ENCODE measurements at regions not wholly inside any gene's neighbourhood (a gene's known extent, or its start where the extent isn't known, plus 50 kb on each side); places are given as distances from the start of the nearest gene placed in this dataset.

GRCh38 chr19:31506102-31506501 lies 156.9 kb upstream of the TSHZ3 start:
- Histone ChIP-seq H3K36me3 (replicated peaks in 1 of 2; ENCODE audit: control insufficient read depth in 1 of 2, insufficient read depth in 2 of 2, low read length in 1 of 2) (no peaks in the 10 kb centered on the region), H3K27me3 (ENCODE audit: insufficient read depth) (no peaks in the 10 kb centered on the region), H3K9me3 (no peaks in the 10 kb centered on the region), H3K4me3 (ENCODE audit: low read depth in 2 of 2, low read length in 1 of 2) (no peak overlapping the region), H2AFZ (ENCODE audit: low read depth) (no peak overlapping the region), H3K9ac (no peak overlapping the region), H3K4me1 (ENCODE audit: control insufficient read depth in 1 of 2, insufficient read depth in 2 of 2, low read depth in 1 of 2, low read length in 1 of 2) (no peaks in the 10 kb centered on the region), H4K20me1 (ENCODE audit: insufficient read depth) (no peaks in the 10 kb centered on the region), H3K27ac (ENCODE audit: low read depth in 2 of 2, low read length in 1 of 2) (no peak overlapping the region), H3K4me2 (no peak overlapping the region), H3F3A (replicated peaks; ENCODE audit: insufficient read depth) (no peaks in the 10 kb centered on the region), H3K79me2 (ENCODE audit: insufficient read depth) (no peaks in the 10 kb centered on the region), H3K9me2 (no peaks in the 10 kb centered on the region)
- CTCF ChIA-PET: no interaction called here
- WGBS (ENCODE audit: low lambda C conversion rate): 15% methylated on average over 8 of the region's 8 CpGs
- POLR2A ChIA-PET: no interaction called here
- TF ChIP-seq MXI1 (IDR thresholded peaks at IDR 0.05; ENCODE audit: low read depth, low read length): no peak
- TF ChIP-seq CHD2 (IDR thresholded peaks at IDR 0.05; ENCODE audit: low read length, partially characterized antibody): no peak
- no peak for TF ChIP-seq POLR2AphosphoS5 (IDR thresholded peaks at IDR 0.05; ENCODE audit: low read depth, low read length)
- TF ChIP-seq, protein P1, sequence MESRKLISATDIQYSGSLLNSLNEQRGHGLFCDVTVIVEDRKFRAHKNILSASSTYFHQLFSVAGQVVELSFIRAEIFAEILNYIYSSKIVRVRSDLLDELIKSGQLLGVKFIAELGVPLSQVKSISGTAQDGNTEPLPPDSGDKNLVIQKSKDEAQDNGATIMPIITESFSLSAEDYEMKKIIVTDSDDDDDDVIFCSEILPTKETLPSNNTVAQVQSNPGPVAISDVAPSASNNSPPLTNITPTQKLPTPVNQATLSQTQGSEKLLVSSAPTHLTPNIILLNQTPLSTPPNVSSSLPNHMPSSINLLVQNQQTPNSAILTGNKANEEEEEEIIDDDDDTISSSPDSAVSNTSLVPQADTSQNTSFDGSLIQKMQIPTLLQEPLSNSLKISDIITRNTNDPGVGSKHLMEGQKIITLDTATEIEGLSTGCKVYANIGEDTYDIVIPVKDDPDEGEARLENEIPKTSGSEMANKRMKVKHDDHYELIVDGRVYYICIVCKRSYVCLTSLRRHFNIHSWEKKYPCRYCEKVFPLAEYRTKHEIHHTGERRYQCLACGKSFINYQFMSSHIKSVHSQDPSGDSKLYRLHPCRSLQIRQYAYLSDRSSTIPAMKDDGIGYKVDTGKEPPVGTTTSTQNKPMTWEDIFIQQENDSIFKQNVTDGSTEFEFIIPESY (IDR thresholded peaks at IDR 0.05; ENCODE audit: borderline replicate concordance, low read depth): no peak
- TF ChIP-seq NFIC (IDR thresholded peaks at IDR 0.05; ENCODE audit: borderline replicate concordance): no peak
- TF ChIP-seq EZH2phosphoT487 (IDR thresholded peaks at IDR 0.05; ENCODE audit: borderline replicate concordance, low read depth): no peak
- TF ChIP-seq FOXJ3 (CRISPR knock-in tag; IDR thresholded peaks at IDR 0.05): no peak
- no peak for TF ChIP-seq GABPA (IDR thresholded peaks at IDR 0.05; ENCODE audit: low read depth)
- no peak for DNase-seq

DNA sequence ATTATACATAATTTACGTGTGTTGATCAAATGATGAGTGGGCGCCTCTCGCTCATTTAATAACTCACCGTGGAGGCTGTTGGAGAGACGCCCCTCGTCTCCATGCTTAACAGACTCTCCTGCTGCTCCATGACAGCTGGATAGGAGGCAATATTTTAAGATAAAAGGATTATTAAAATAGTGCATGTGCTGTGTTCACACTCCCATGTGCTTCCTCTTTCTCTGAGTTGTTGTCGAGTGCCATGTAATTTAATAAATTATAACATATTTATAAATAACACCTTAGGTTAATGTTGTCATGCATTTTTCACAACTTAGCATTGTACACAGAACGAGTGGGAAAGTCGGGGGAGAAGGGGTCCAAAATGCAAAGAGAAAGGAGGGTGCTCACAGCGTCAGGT lies 161.4 kb upstream of the TSHZ3 start:
- Histone ChIP-seq H3K9ac (no peak overlapping the region), H4K20me1 (ENCODE audit: insufficient read depth) (no peaks in the 10 kb centered on the region), H3K4me2 (no peak overlapping the region), H3K9me3 (no peaks in the 10 kb centered on the region), H3K4me1 (ENCODE audit: control insufficient read depth in 1 of 2, insufficient read depth in 2 of 2, low read depth in 1 of 2, low read length in 1 of 2) (no peaks in the 10 kb centered on the region), H3K79me2 (ENCODE audit: insufficient read depth) (no peaks in the 10 kb centered on the region), H3F3A (replicated peaks; ENCODE audit: insufficient read depth) (no peaks in the 10 kb centered on the region), H3K27me3 (ENCODE audit: insufficient read depth) (no peaks in the 10 kb centered on the region), H3K9me2 (no peaks in the 10 kb centered on the region), H3K27ac (ENCODE audit: low read depth in 2 of 2, low read length in 1 of 2) (no peak overlapping the region), H3K36me3 (replicated peaks in 1 of 2; ENCODE audit: control insufficient read depth in 1 of 2, insufficient read depth in 2 of 2, low read length in 1 of 2) (no peaks in the 10 kb centered on the region), H2AFZ (ENCODE audit: low read depth) (no peak overlapping the region), H3K4me3 (ENCODE audit: low read depth in 2 of 2, low read length in 1 of 2) (no peak overlapping the region)
- TF ChIP-seq CHD2 (IDR thresholded peaks at IDR 0.05; ENCODE audit: low read length, partially characterized antibody) (no peak), EP300 (IDR thresholded peaks at IDR 0.05; ENCODE audit: borderline replicate concordance in 1 of 2, low read depth in 1 of 2, low read length in 1 of 2) (no peak), SIN3A (IDR thresholded peaks at IDR 0.05; ENCODE audit: borderline replicate concordance, low read depth, low read length) (no peak), SMC3 (IDR thresholded peaks at IDR 0.05; ENCODE audit: low read depth, low read length) (no peak), JUND (IDR thresholded peaks at IDR 0.05) (no peak), TAF1 (IDR thresholded peaks at IDR 0.05; ENCODE audit: borderline replicate concordance, low read depth, low read length) (no peak), GABPA (IDR thresholded peaks at IDR 0.05; ENCODE audit: low read depth) (no peak), PBX3 (IDR thresholded peaks at IDR 0.05) (no peak), TCF12 (IDR thresholded peaks at IDR 0.05) (no peak)
- TF ChIP-seq, protein P2, sequence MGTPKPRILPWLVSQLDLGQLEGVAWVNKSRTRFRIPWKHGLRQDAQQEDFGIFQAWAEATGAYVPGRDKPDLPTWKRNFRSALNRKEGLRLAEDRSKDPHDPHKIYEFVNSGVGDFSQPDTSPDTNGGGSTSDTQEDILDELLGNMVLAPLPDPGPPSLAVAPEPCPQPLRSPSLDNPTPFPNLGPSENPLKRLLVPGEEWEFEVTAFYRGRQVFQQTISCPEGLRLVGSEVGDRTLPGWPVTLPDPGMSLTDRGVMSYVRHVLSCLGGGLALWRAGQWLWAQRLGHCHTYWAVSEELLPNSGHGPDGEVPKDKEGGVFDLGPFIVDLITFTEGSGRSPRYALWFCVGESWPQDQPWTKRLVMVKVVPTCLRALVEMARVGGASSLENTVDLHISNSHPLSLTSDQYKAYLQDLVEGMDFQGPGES (IDR thresholded peaks at IDR 0.05; ENCODE audit: low read depth, low read length): no peak
- TF ChIP-seq, protein P3, sequence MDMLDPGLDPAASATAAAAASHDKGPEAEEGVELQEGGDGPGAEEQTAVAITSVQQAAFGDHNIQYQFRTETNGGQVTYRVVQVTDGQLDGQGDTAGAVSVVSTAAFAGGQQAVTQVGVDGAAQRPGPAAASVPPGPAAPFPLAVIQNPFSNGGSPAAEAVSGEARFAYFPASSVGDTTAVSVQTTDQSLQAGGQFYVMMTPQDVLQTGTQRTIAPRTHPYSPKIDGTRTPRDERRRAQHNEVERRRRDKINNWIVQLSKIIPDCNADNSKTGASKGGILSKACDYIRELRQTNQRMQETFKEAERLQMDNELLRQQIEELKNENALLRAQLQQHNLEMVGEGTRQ (IDR thresholded peaks at IDR 0.05; ENCODE audit: borderline replicate concordance, low read depth, low read length): no peak
- TF ChIP-seq, protein P1 (IDR thresholded peaks at IDR 0.05; ENCODE audit: borderline replicate concordance, low read depth): no peak
- WGBS (ENCODE audit: low lambda C conversion rate): 59% methylated on average over 10 of the region's 10 CpGs
- DNase-seq: no peak
- CTCF ChIA-PET: interaction anchor here (0.8 to 1.0 kb wide), 2 partner anchors 8 to 9 kb away, joined by 3 to 4 read pairs; no protein-coding TSS in a partner anchor
- POLR2A ChIA-PET: no interaction called here

Measured in SK-N-SH (cell line).